Natural killer cell (primary cell): ENCODE measurements at regions not wholly inside any gene's neighbourhood (a gene's known extent, or its start where the extent isn't known, plus 50 kb on each side); places are given as distances from the start of the nearest gene placed in this dataset.

Source experiments
- ATAC-seq, 3 donors: fragments of 150-1000 bp in 2 of 3; fragments of 200-7000 bp in 1 of 3; cut with Tn5 transposase; 1 replicate in 1 of 3; 2 replicates in 2 of 3; pipeline ENCODE4 v1.10.0; 2021; ENCODE audit warnings: mild to moderate bottlenecking in 2 of 3, moderate library complexity in 2 of 3
- DNase-seq, 2 donors: peaks; one replicate each; pipeline versions ENCODE4 v3.0.0 to v3.0.0-alpha.2; 2013 to 2021; ENCODE audit warnings: mixed read lengths in 1 of 2
- H3K27ac ChIP-seq: one replicate; pipeline ENCODE4 v1.5.1; 2013; ENCODE audit warnings: mild to moderate bottlenecking, low read length
- H3K27me3 ChIP-seq: one replicate; pipeline ENCODE4 v1.6.1; 2013; ENCODE audit warnings: low read length; ENCODE audit not compliant: control insufficient read depth, insufficient read depth
- H3K36me3 ChIP-seq: one replicate; pipeline ENCODE4 v1.6.1; 2013; ENCODE audit warnings: low read length; ENCODE audit not compliant: control insufficient read depth, insufficient read depth
- H3K4me1 ChIP-seq: one replicate; pipeline ENCODE4 v1.6.1; 2013; ENCODE audit warnings: low read length; ENCODE audit not compliant: control insufficient read depth, insufficient read depth
- H3K4me3 ChIP-seq: one replicate; pipeline ENCODE4 v1.5.1; 2013; ENCODE audit warnings: low read length
- H3K9me3 ChIP-seq: one replicate; pipeline ENCODE4 v1.6.1; 2013; ENCODE audit warnings: low read length; ENCODE audit not compliant: control insufficient read depth, insufficient read depth
- H3K27ac Mint-ChIP-seq, 2 donors: one replicate each; pipeline ENCODE4 v1.8.0; 2022; ENCODE audit warnings: mild to moderate bottlenecking in 2 of 2, mixed read lengths in 2 of 2, moderate library complexity in 1 of 2
- H3K27me3 Mint-ChIP-seq, 2 donors: one replicate each; pipeline ENCODE4 v1.8.0; 2022; ENCODE audit warnings: low read depth in 2 of 2, mixed read lengths in 2 of 2
- H3K36me3 Mint-ChIP-seq: one replicate; pipeline ENCODE4 v1.8.0; 2022; ENCODE audit warnings: mixed read lengths
- H3K4me1 Mint-ChIP-seq, 2 donors: one replicate each; pipeline ENCODE4 v1.8.0; 2022; ENCODE audit warnings: mixed read lengths in 2 of 2
- H3K4me3 Mint-ChIP-seq: one replicate; pipeline ENCODE4 v1.8.0; 2022; ENCODE audit warnings: mild to moderate bottlenecking, moderate library complexity, mixed read lengths
- H3K9me3 Mint-ChIP-seq, 2 donors: one replicate each; pipeline ENCODE4 v1.8.0; 2022; ENCODE audit warnings: mixed read lengths in 2 of 2
- CTCF ChIP-seq: fragments of 200-600 bp; IDR thresholded peaks from one replicate; pipeline ENCODE4 v1.8.0; 2022; ENCODE audit warnings: antibody characterized with exemption
- WGBS: methylation state at CpG from one replicate; pipeline ENCODE4 v1.1.7; 2013; ENCODE audit warnings: missing lambda C conversion rate; ENCODE audit not compliant: insufficient coverage; 5-methylcytosine and 5-hydroxymethylcytosine counted together
- intact Hi-C: fragments of 100-400 bp; cut with micrococcal nuclease; formaldehyde crosslinking; loops from one replicate; pipeline ENCODE4 v1.14.2; 2022

GRCh38 chrX:20442597-20442996, 175.9 kb upstream of the RPS6KA3 start:
- no peaks in the 10 kb centered on the region for H3K36me3 ChIP-seq
- no peak overlapping the region for H3K27ac Mint-ChIP-seq
- 60% methylated on average over 1 of the region's 3 CpGs for WGBS
- H3K36me3 Mint-ChIP-seq, result no peaks in the 10 kb centered on the region
- no peak overlapping the region for H3K27ac ChIP-seq
- no peak overlapping the region for H3K4me3 ChIP-seq
- no peak overlapping the region for H3K4me3 Mint-ChIP-seq
- peak; percentile 64 for TF ChIP-seq CTCF
- peaks cover 7 to 26% of the 10 kb centered on the region in 2 donors for H3K4me1 Mint-ChIP-seq
- peaks cover 15% of the 10 kb centered on the region for H3K4me1 ChIP-seq
- H3K27me3 Mint-ChIP-seq, result no peaks in the 10 kb centered on the region
- peak; percentile 81 to 95 (median 92) for ATAC-seq
- intact Hi-C loops, result loop anchor here (1.0 kb wide), 1 partner anchor 189 kb away; no protein-coding TSS in a partner anchor
- H3K27me3 ChIP-seq, result no peaks in the 10 kb centered on the region
- H3K9me3 ChIP-seq, result no peaks in the 10 kb centered on the region
- DNase-seq, result peak; percentile 75 to 91
- H3K9me3 Mint-ChIP-seq, result no peaks in the 10 kb centered on the region

GRCh38 chrX:20441123-20441522, 174.4 kb upstream of the RPS6KA3 start:
- H3K36me3 ChIP-seq, result no peaks in the 10 kb centered on the region
- TF ChIP-seq CTCF, result no peak
- H3K9me3 ChIP-seq, result no peaks in the 10 kb centered on the region
- H3K27ac ChIP-seq, result no peak overlapping the region
- ATAC-seq, result no peak
- H3K36me3 Mint-ChIP-seq, result no peaks in the 10 kb centered on the region
- H3K27ac Mint-ChIP-seq, result no peak overlapping the region
- WGBS, result no CpG with 5 or more reads among the region's 1 CpG
- H3K4me3 Mint-ChIP-seq, result no peak overlapping the region
- H3K9me3 Mint-ChIP-seq, result no peaks in the 10 kb centered on the region
- H3K27me3 Mint-ChIP-seq, result peaks cover 0 to 5% of the 10 kb centered on the region in 2 donors
- H3K4me1 Mint-ChIP-seq, result peaks cover 14 to 35% of the 10 kb centered on the region in 2 donors
- intact Hi-C loops, result no loop called here
- H3K27me3 ChIP-seq, result no peaks in the 10 kb centered on the region
- no peak for DNase-seq
- H3K4me3 ChIP-seq, result no peak overlapping the region
- H3K4me1 ChIP-seq, result peaks cover 15% of the 10 kb centered on the region

- no peak for TF ChIP-seq CTCF
- H3K4me1 ChIP-seq, result peaks cover 15% of the 10 kb centered on the region
- H3K4me3 ChIP-seq, result no peak overlapping the region
- no peaks in the 10 kb centered on the region for H3K36me3 ChIP-seq
- H3K36me3 Mint-ChIP-seq, result no peaks in the 10 kb centered on the region
- peaks cover 14 to 38% of the 10 kb centered on the region in 2 donors for H3K4me1 Mint-ChIP-seq
- no peaks in the 10 kb centered on the region for H3K9me3 ChIP-seq
- WGBS, result 83% methylated on average over 2 of the region's 9 CpGs
- H3K27me3 Mint-ChIP-seq, result peaks cover 0 to 6% of the 10 kb centered on the region in 2 donors
- H3K9me3 Mint-ChIP-seq, result no peaks in the 10 kb centered on the region
- intact Hi-C loops, result no loop called here
- H3K4me3 Mint-ChIP-seq, result no peak overlapping the region
- DNase-seq (no peak), ATAC-seq (no peak)
- H3K27ac Mint-ChIP-seq, result no peak overlapping the region
- no peaks in the 10 kb centered on the region for H3K27me3 ChIP-seq
- H3K27ac ChIP-seq, result no peak overlapping the region
These were observed 172.3 kb upstream of the RPS6KA3 start for GRCh38 chrX:20438871-20439526.

GRCh38 chrX:20437683-20438082, 171.0 kb upstream of the RPS6KA3 start:
- H3K27ac ChIP-seq, result peak overlapping the region; percentile 37
- peak in 1 of 2 donors; percentile 42 for DNase-seq
- H3K4me3 ChIP-seq, result no peak overlapping the region

More at GRCh38 chrX:20437683-20438082, 171.0 kb upstream of the RPS6KA3 start:
- ATAC-seq, result peak; percentile 28 to 67 (median 61)
- no peaks in the 10 kb centered on the region for H3K36me3 ChIP-seq
- Mint-ChIP-seq H3K9me3 (no peaks in the 10 kb centered on the region), H3K27ac (peak overlapping the region; percentile 78 to 82), H3K27me3 (peaks cover 0 to 6% of the 10 kb centered on the region in 2 donors), H3K4me1 (peaks cover 14 to 40% of the 10 kb centered on the region in 2 donors), H3K36me3 (no peaks in the 10 kb centered on the region), H3K4me3 (peak overlapping the region; percentile 79)
- H3K4me1 ChIP-seq, result peaks cover 24% of the 10 kb centered on the region
- H3K27me3 ChIP-seq, result no peaks in the 10 kb centered on the region
- no peaks in the 10 kb centered on the region for H3K9me3 ChIP-seq
- intact Hi-C loops, result no loop called here
- TF ChIP-seq CTCF, result no peak
- 0% methylated on average over 1 of the region's 1 CpG for WGBS
